ENCODE measurements at regions not wholly inside any gene's neighbourhood (a gene's known extent, or its start where the extent isn't known, plus 50 kb on each side); places are given as distances from the start of the nearest gene placed in this dataset.

DNA sequence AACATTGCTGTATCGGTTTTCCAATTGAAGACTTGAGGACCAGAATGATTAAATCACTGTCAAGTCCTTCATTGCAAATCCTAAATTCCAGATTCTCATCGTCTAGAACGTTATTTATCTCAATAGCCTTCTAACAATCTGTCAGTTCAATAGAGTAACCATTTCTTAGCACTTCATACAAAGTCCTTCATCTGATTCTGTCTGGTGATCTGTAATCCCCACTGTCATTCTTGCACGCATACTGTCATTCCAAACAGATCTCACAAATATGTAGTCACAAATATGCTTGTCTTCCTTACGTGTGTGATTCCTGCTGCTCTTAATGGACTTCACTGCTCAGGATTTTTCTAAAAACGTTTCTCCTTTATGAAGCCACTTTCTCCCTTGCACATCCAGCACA is 1197.5 kb downstream of the EFNB2 start:
- TF ChIP-seq, protein P1, sequence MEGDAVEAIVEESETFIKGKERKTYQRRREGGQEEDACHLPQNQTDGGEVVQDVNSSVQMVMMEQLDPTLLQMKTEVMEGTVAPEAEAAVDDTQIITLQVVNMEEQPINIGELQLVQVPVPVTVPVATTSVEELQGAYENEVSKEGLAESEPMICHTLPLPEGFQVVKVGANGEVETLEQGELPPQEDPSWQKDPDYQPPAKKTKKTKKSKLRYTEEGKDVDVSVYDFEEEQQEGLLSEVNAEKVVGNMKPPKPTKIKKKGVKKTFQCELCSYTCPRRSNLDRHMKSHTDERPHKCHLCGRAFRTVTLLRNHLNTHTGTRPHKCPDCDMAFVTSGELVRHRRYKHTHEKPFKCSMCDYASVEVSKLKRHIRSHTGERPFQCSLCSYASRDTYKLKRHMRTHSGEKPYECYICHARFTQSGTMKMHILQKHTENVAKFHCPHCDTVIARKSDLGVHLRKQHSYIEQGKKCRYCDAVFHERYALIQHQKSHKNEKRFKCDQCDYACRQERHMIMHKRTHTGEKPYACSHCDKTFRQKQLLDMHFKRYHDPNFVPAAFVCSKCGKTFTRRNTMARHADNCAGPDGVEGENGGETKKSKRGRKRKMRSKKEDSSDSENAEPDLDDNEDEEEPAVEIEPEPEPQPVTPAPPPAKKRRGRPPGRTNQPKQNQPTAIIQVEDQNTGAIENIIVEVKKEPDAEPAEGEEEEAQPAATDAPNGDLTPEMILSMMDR (IDR thresholded peaks at IDR 0.05), result no peak
- no peak for TF ChIP-seq POLR2A (IDR thresholded peaks at IDR 0.05)
- no peak for TF ChIP-seq EP300 (IDR thresholded peaks at IDR 0.05)
